ENCODE measurements at regions not wholly inside any gene's neighbourhood (a gene's known extent, or its start where the extent isn't known, plus 50 kb on each side); places are given as distances from the start of the nearest gene placed in this dataset.

DNA sequence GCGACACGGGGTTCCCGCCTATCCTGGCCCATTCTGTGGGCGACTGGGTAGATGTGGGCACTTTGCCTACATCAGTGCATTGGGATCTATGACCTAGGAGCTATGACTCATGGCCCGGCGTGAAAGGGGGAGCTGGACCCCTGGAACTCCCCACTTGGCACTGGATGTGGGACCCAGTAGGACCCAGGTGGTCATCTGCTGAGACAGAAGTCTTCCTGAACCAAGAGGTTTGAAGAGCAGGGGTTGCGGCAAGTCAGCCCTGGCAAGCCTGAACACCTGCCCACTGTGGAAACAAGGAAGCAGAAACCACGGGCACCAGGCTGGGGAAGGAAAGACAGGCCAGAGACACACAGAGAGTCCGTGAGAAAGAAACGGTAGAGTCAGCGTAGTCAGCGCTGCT lies 656.7 kb downstream of the AJAP1 start:
- H3K4me3 ChIP-seq (ENCODE audit: control insufficient read depth, low read depth, low read length) = no peak overlapping the region
- no peak for DNase-seq (ENCODE audit: low read depth)
- TF ChIP-seq, protein P1, sequence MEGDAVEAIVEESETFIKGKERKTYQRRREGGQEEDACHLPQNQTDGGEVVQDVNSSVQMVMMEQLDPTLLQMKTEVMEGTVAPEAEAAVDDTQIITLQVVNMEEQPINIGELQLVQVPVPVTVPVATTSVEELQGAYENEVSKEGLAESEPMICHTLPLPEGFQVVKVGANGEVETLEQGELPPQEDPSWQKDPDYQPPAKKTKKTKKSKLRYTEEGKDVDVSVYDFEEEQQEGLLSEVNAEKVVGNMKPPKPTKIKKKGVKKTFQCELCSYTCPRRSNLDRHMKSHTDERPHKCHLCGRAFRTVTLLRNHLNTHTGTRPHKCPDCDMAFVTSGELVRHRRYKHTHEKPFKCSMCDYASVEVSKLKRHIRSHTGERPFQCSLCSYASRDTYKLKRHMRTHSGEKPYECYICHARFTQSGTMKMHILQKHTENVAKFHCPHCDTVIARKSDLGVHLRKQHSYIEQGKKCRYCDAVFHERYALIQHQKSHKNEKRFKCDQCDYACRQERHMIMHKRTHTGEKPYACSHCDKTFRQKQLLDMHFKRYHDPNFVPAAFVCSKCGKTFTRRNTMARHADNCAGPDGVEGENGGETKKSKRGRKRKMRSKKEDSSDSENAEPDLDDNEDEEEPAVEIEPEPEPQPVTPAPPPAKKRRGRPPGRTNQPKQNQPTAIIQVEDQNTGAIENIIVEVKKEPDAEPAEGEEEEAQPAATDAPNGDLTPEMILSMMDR (IDR thresholded peaks at IDR 0.05; ENCODE audit: control insufficient read depth, insufficient read depth, low read depth, low read length, missing control alignments) = no peak

DNA sequence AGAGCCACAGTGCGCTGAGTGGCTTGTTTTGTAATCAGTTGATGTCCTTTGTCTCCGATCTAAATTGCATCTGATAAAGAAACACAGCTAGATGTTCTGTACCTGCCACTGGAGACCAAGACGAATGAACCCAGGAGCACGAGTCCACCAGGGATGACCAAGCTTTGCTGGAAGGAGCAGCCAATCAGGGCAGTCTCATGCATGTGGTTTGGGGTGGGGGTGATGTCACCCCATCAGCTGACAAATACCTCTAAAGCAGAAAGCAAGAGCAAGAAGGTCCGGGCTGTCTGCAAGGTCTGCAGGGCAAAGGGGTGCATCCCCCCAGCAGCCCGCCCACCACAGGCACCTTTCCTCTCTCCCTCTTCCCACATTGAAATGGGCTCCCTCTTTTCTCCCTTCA lies 653.8 kb downstream of the AJAP1 start:
- TF ChIP-seq, protein P1 (IDR thresholded peaks at IDR 0.05; ENCODE audit: control insufficient read depth, insufficient read depth, low read depth, low read length, missing control alignments) = no peak
- DNase-seq (ENCODE audit: low read depth) = no peak
- no peak overlapping the region for H3K4me3 ChIP-seq (ENCODE audit: control insufficient read depth, low read depth, low read length)

DNA sequence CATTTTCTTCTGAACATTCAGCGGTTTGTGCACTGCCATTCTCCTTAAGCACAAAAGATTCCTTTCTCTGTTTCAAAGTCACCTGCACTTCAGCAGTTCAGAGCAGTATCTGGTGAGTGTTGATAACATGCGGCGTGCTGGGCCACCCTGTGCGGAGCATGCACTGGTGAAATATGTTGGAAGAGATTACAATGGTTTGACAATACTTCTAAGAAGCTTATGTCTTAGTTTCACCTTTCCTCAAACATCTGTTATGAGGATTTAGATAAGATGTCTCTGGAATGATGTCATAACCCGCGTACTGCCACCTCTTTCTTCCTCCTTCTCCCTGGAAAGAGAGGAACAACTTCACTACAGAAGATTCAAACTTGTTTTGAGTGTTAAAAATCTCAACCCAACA lies 650.3 kb downstream of the AJAP1 start:
- no peak overlapping the region for H3K4me3 ChIP-seq (ENCODE audit: control insufficient read depth, low read depth, low read length)
- DNase-seq (ENCODE audit: low read depth) = no peak
- TF ChIP-seq, protein P1 (IDR thresholded peaks at IDR 0.05; ENCODE audit: control insufficient read depth, insufficient read depth, low read depth, low read length, missing control alignments) = no peak

DNA sequence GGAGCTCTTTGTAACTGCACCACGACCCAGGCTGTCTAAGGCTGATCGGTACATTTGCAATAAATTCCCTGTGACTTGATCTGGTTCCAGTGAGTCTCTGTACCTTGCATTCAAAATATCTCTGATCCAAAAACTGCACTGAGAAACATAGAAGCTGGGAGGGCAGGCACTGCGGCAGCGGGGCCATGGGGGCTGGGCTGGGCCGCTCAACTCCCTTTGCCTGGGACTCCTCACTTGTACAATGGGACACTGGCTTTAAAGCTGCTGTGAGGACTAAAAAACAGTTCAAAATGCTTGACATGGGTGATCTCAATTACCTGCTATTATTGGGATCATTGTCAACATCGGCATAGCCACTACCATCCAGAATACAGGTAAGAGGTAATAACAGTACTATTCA lies 644.0 kb downstream of the AJAP1 start:
- TF ChIP-seq, protein P1 (IDR thresholded peaks at IDR 0.05; ENCODE audit: control insufficient read depth, insufficient read depth, low read depth, low read length, missing control alignments) = no peak
- no peak overlapping the region for H3K4me3 ChIP-seq (ENCODE audit: control insufficient read depth, low read depth, low read length)
- DNase-seq (ENCODE audit: low read depth) = no peak

DNA sequence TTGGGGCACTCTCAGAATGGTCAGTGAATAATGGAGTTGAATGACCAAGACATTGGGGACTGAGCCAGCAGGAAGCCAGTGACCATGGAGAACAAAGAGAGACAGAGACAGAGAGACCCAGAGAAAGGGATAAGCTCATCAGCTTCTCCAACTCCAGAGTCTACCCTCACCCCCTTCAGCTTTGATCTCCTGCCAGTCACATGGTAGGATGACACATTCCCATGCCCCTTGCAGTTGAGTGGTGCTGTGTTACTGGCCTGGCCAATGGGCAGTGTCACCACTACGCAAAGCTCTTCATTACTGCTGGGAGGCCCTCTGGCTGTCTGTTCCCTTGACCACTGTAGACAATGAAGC lies 643.5 kb downstream of the AJAP1 start:
- DNase-seq (ENCODE audit: low read depth) = no peak
- TF ChIP-seq, protein P1 (IDR thresholded peaks at IDR 0.05; ENCODE audit: control insufficient read depth, insufficient read depth, low read depth, low read length, missing control alignments) = no peak
- H3K4me3 ChIP-seq (ENCODE audit: control insufficient read depth, low read depth, low read length) = no peak overlapping the region

DNA sequence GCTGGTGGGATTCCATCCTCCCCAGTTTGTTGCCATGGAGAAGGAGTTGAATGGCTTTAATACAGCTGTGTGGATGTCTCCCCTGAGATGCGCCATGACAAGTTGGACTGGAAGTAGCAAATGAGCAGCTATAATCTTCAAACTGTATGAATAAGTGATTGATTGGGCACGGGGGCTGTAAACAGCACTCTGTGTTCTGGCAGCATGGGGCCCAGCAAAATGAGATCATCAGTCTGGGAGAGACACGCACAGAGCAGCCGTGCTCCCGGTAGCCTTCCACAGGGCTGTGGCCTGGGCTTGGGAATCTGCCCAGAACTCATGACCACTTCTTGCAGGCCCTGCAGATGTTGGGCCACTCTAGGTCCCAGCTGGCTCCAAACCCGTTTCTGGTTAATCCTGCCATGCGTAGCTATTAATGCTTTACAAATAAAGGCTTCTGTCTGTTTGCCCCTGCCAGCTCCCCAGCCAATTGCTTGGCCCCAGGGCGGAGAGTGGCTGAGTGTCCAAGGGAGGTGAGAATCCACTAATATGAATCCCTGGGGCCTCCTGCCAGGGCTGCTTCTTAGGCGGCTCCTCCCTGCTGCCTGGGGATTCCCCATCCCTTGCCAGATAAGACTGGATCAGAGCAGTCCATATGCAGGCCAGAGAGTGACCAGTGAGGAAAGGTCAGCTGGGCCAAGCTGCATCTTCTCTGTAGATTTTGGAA lies 642.9 kb downstream of the AJAP1 start:
- DNase-seq (ENCODE audit: low read depth) = no peak
- H3K4me3 ChIP-seq (ENCODE audit: control insufficient read depth, low read depth, low read length) = no peak overlapping the region

More for the DNA sequence above, 642.9 kb downstream of the AJAP1 start:
- TF ChIP-seq, protein P1 (IDR thresholded peaks at IDR 0.05; ENCODE audit: control insufficient read depth, insufficient read depth, low read depth, low read length, missing control alignments) = no peak
